HuH-7 (cell line): ENCODE measurements at regions not wholly inside any gene's neighbourhood (a gene's known extent, or its start where the extent isn't known, plus 50 kb on each side); places are given as distances from the start of the nearest gene placed in this dataset.

Experiments
- DNase-seq: peaks from one replicate; pipeline ENCODE4 v3.0.0; 2011; ENCODE audit warnings: low spot score

DNA sequence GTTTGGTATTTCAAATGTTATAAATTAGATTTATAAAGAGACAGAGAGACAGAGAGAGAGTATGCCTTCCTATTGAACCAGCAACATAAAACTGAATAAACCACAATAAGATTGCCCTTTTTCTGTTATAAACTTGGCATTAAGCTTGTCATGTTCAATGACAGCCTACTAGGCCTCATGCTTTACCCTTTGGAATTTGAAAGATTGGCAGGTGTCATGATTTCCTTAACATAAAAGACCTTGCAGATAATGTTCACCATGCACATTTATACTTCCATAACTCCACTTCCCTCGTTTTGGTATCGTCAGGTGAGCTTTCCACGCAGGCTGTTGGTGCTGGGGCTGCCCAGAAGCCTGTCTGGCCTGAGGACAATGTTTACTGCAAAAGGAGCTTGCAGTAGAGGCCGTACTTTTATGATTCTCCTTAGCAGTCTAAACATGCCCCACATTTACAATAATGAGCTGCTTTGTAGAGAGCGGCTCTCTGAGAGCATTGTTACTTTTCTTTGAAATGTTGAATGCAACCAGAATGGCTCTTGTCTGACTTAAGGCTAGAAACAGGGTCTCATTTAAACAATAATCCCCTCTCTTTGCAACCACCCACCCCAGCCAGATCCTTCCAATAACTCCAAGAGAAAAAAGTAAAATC is 379.1 kb upstream of the ATP5MC3 start:
- no peak for DNase-seq

DNA sequence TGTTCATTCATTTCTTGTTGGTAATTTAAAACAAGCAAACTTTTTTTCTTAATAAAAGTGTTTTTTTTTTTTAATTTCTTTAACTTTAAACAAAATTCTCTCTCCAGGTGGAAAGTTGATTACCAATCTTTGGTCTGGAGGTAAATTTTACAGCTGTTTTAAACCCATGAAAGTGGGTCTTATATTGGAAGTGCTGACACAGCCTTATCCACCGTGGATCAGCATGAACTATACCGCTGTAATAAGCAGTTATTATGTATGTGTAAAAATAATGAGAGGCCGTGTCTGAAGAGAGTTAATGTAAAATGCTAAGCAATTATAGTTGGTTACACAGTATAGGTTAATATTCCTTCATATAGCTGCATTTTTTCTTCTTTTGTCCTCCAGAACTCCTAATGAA is 378.1 kb upstream of the ATP5MC3 start:
- DNase-seq: no peak

DNA sequence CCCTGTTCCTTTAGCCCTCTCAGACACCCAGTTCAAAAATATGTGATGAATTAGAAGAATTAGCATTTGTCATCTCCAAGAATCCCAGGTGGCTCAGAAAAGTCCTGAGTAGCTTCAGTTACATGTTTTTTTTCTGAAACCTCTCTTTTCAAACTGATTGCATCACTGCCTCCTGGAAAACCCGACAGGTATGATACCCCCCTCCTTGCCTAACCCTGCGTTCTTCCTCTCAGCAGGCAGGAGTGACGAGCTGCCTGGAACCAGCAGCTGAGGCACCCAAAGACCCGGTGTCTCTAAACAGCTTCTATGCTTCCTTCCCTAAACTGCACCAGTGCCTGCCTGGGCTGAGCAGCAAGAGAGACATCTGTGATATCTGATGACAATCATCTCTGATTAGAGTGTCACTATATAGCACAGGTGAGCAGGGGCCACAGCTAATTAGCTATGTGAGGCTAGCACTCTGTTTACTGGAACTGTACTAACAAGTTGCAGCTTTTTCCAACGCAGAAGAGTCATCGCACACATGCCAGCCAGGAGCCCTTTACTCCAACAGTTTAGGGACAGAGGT is 376.4 kb upstream of the ATP5MC3 start:
- no peak for DNase-seq

DNA sequence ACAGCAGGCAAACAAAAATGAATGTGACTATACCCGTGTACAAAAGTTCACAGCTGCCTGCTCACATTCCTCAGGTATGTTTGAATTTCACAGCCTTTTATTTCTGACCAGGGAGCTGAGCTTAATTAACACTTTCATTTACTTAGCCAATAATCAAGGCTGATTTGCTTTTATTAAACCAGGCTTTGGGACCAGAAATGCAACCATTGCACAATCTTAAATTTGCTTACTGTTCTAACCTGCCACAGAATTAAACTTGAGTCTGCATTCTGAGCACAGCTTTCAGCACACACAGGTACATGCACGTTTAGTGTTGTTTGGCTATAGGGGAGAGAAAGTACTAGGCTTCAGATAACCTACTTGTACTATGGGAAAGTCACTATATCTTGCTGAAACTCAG is 372.4 kb upstream of the ATP5MC3 start:
- no peak for DNase-seq

DNA sequence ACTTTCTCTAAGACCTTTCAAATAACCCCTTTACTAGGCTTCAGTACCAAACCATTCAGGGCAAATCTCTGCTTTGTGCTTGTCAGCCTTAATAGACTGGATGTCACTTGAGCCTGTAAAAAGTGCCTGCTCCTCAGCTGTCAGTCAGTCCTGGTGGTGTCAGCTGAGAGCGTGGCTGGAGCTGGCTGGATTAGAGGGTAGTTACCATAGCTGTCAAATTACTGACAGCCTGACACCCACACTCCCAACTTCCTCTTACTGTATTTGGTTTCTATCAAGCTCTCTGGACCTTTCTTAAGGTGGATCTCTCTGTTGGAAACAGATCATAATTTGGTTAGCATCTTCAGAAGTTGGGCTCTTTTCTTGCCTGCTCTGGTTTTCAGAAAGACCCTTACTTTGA is 371.4 kb upstream of the ATP5MC3 start:
- DNase-seq: no peak

DNA sequence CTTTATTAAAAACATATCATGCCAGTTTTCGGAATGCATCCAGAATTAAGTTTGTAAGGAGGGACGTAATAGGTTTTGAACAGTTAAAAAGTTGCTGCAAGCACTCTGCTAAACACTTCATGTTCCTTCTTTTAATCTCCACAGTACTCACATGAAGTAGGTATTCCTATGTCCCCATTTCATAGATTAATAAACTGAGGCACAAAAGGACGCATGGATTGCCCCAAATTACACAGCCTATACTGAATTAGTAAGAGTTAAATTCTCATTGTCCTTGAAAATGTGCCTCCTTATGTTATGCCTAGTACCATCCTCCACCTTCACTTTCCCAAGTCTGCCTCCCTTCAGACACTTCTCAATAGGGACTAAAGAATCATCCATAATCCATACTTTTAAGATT is 358.9 kb upstream of the ATP5MC3 start:
- DNase-seq: no peak

DNA sequence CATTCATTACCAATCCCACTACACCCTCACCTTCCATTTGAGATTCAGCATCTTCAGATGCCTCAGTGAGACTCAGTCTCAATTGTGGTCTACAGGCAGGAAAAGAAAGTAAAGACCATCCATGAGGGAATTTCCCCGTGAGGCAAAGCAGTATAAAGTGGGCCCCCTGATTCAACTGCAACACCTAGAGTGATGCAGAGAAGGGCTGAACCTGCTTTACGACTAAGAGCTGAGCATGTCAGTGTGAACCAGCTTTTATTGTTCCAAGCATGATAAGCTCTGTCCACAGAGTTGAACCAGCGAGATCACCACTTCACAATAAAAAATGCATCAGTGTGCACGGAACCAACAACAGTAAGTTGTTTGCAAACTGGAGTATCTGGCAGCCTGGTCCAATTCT is 357.6 kb upstream of the ATP5MC3 start:
- no peak for DNase-seq

DNA sequence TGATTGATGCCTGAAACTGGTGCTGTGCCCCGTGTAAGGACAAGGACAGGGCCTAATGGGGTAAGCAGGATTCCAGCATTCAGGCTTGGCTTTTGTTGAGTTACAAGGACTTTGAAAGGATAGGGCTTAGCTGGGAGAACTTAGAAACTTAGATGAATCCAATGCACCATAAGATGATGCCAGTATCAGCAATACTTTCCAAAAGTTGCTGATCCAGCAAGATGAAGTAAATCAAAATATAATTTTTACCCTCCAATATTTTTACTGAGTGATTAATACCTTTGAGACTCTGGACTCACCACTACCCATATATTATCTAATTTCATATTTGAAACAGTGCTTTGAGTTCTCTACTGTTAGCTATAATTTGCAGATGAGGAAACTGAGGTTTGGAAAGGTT is 354.5 kb upstream of the ATP5MC3 start:
- no peak for DNase-seq

DNA sequence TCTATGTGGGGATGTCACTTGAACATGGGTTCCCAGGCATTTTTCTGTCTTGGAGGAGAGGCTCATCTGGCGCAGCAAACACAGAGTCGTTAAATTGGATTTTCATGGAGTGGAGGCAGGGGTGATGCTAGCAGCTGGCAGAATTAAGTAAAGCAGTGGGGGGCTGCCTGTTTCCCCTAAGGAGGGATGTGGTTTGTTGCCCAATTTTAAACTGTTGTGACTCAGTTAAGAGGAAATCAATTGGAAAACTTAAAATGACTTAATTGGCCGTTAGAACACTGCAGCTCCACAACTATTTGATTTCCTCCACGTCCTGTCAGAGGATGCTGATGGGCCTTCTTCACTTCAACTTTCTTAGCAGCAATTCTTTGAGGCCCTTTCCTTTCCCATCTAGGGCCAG is 354.1 kb upstream of the ATP5MC3 start:
- DNase-seq: no peak

DNA sequence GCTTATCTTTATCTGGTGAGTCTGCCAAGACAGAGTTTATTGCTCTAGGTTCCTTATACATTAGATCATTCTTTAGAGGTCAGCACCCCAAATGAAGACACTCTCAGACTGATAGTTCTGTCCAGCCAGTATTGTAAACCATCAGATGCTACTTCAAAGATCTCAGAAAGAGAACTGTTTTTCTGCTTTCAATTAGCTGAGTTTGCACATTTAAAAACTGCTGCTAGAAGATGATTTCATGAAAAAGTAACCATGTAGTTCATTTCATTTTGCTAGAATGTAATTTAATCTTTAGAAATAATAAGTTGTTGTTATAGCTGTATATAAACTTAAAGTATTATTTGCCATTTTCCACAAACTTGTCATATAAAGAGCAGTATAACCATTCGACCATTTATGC is 344.5 kb upstream of the ATP5MC3 start:
- no peak for DNase-seq

DNA sequence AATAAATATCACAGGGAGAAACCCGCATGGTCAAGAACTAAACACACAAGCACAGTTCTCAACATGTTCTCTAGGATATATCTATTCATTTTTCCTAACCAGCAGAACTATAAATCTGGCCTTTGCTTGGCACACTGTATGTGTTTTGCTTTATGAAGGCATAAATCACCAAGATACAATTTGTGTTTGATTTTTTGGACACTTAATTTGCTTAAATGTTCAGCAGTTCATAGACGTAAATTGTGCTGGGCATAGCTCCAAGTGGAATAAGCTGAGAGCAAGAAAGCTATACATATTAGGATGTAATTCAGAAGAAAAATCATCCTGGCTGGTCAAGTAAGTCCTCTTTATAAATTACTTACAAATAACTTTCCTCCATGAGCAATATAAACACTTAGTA is 341.5 kb upstream of the ATP5MC3 start:
- DNase-seq: no peak

DNA sequence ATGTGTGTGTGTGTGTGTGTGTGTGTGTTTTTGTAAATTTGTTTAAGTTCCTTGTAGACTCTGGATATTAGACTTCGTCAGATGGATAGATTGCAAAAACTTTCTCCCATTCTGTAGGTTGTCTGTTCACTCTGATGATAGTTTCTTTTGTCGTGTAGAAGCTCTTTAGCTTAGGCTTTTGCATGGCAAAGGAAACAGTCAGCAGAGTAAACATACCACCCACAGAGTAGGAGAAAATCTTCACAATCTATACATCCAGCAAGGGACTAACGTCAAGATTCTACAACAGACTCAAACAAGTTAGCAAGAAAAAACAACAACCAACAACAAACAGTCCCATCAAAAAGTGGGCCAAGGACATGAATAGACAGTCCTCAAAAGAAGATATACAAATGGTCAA is 336.7 kb upstream of the ATP5MC3 start:
- no peak for DNase-seq

DNA sequence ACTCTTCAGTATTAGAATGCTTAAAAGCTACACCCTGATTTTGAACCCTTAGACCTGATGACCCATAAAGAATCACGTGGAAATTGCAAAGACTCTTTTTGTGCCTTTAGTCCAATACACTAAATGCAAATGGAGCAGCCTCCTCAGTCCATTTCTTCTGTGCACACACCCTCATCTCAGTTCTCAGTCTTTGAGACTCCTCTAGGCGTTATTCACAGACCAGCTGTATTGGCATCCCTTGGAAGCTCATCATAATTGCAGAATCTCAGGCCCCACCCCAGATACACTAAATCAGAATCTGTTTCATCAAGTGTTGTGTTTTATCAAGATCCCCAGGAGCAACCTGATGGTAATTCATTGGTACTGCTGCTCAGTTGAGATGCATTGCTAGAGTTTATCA is 335.0 kb upstream of the ATP5MC3 start:
- no peak for DNase-seq

DNA sequence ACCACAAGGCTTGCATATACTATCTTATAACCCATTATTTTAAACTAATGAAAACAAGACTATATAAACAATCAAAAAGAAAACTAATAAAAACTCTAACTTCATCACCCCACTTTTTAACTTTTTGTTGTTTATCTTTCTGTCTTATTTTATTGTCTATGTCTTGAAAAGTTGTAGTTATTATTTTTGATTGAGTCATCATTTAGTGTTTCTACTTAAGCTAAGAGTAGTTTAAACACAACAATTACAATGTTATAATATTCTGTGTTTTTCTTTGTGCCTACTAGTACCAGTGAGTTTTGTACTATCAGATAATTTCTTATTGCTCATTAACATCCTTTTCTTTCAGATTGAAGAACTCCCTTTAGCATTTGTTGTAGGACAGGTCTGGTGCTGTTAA is 318.7 kb upstream of the ATP5MC3 start:
- no peak for DNase-seq

DNA sequence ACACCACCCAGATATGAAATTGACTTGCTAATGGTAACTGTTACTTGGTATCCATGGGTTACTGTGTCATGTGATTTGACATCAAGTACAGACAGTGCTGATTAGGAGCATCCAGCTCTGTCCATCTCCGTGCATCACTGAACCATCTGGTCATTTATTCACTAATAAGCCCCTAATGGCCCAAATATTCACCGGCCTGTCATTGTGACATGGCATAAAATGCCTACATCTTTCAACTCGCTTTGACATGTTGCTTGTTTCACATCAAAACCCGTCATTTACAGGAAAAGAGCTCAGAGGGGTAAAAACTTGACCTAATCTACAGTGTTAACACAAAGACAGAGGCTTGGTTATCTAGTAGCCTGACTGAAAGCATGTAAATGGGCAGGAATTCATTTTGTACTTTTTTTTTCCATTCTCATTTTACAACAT is 308.9 kb upstream of the ATP5MC3 start:
- no peak for DNase-seq

DNA sequence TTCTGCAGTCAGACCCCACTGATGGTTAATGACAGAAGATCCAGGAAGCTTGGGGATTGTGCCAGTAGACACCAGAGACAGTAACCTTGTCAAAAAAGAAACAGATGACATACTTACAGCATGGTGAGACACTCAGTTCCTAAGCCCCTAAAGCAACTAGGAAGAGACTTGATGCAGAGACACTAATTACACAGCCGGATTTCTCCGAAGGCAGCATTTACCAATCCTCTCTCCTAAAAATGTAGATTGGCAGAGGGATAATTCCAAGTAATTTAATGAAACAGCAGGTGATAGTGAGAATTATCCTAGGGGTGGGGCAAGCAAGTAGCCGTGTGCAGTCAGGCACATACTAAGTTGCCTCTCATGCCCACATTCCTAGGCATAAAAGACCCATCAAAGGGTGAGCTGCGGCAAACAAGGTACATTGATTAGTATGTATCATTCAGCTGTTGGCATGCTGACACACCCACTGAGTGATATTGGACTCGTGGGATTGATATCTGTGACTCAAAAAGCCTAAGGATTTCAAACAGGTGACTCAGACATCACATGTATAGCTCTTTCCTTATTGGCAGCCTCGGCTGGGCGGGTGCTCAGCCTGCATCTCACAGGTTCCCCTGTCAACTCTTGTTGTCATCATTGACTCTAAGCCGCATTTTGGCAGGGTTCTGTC is 296.7 kb upstream of the ATP5MC3 start:
- DNase-seq: no peak

DNA sequence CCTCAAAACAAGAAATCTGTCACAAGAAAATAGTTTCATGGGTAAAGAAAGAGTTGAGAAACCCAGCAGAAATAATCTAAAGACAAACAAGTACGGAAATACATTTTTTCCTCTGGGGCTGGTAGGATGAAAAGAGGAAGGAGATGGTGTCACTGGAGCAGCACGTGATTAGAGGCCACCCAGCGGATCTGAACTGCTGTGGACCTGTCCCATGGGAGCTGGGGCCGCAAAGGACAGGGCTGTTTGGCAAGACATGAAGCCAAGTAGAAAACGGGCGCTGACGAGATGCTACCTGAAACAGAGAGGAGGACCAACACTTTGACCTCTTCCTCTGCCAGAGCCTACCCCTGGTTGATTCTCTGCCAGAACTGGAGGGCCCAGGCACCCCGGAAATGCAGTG is 295.4 kb upstream of the ATP5MC3 start:
- DNase-seq: no peak

DNA sequence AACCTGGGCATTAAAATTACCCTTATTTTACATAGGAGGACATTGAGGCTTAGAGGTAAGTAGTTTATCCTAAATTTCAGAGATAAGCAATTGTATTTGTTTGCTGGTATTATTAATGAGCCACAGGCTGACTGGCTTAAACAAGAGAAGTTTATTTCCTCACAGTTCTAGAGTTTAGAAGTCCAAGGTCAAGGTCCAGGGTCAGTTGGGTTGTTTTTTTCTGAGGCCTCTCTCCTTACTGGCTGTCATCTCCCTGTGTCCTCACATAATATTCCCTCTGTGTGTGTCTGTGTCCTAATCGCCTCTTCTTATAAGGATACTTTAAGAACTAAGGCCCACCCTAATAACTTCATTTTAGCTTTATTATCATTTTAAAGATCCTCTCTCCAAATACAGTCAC is 294.9 kb upstream of the ATP5MC3 start:
- DNase-seq: no peak

DNA sequence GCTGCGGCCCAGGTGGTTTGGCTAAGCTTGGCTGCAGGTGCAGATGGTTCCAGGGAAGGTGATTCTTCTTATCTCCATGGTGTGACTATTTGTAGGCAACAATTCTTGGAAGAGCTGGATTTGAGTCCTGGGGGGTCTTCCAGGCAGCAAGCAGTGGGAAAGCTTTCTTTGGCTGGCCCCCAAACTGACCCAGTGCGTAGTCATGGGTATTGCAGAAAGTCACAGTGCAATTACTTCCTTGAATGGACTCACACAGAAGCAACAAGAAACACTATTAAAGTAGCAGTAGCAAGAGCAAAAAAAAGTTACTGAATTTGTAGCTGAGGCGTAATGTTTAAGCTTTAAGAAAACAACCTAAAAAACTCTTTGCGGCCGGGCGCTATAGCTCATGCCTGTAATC is 293.6 kb upstream of the ATP5MC3 start:
- no peak for DNase-seq

DNA sequence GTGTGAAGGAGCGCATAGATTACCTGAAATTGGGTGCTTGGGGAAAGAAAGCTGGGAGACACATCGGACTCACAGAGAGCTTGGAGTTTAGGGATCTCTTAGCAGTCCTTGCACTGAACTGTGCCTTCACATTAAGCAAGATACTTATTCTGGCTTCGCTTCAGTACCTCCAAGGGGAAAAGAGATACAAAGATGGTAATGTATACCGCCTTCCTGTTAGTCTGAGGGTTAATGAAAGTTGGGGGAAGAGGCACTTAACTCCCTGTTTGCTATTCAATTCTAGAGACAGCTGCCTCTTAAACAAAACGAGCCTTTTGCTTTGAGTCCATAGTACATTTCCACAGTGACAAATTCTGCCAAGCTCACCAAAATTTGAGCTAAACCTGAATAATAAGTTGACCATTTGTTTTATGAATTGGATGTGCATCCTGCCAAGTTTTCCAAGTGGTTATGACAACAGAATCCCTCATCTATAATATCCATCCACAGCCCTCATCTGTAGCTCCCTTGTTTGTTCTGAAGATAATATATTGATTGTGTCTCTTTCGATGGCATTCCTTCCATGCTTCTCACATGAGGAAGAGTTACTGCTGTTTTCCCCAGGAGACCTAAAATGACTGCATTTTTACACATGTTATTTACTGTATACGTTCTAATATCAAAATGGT is 287.1 kb upstream of the ATP5MC3 start:
- DNase-seq: no peak

DNA sequence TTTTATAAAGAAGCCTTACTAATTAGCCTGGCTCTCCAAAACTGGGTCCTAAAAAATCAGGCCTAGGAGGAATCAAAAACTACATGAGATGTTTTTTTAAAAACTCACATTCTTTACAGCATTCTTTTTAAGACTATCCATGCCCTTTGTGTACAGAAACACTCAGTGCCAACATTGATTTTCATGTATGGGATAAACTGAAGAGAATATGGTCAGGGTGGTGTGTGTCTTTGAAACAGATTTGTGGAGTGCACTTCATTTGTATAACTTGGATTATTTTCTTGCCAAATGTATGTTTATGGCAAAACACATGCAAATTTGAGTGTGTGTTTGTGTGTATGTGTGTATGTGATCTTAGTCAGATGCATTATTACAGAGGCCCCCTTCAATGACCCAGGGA is 283.6 kb upstream of the ATP5MC3 start:
- DNase-seq: no peak

DNA sequence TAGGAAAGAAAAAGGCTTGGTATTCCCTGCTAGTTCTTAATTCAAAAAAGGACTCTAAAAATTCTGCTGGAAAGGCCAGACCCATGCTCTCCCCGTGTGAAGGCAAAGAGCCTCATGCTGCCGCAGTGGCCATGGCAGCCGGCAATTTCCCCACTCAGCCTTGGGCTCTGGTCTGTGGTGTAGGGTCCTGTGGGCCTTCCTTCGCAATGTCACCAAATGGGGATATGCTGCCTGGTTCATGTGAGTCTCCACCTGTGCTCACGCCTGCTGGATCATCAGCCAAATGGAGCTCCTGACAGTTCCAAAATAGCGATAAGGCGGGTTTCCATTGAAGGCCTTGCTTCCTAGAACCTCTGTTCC is 282.8 kb upstream of the ATP5MC3 start:
- no peak for DNase-seq

DNA sequence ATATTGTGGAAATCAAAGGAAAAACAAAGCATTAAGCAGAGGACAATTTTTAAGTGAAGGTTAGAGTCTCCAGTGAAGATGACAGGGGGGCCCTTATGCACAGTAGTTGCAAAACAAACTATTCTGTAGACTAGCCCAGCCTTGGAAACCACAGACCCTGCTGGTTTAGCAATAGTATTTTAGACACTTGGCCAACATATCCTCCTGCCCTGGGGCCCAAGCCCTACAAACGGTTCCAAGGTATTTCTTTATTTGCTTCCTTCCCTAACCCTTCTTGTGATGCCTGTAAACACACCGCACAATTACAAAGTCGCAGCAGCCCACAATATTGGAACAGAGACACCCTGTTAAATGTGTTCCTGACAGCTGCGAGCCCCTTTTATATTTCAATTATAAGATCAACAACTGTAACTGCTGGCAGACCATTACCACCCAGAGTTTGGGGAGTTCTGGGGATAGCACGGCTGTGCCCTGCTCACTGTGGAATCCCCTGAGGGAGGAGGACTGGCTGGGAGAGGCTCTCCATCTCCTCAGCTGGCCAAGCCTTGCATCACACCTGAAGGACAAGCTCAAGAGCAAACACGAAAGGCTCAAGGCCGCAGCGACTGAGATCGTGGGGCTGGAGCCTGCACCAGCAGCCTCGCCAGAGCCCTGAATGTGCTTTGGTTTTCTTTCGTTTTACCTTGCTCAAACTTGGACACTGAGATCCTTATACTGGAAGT is 282.2 kb upstream of the ATP5MC3 start:
- DNase-seq: peak; percentile 40
